IMR-90 (cell line): ENCODE measurements at regions not wholly inside any gene's neighbourhood (a gene's known extent, or its start where the extent isn't known, plus 50 kb on each side); places are given as distances from the start of the nearest gene placed in this dataset.

Source experiments
- ATAC-seq: fragments of 200-7000 bp; cut with Tn5 transposase; 2 replicates; pipeline ENCODE4 v1.9.1; 2020; ENCODE audit warnings: low read depth, mild to moderate bottlenecking, moderate library complexity
- BruUV-seq: library from RNA; stranded (reverse); fragments of 400-500 nt; replicated peaks from 2 replicates; lab custom pipeline; 2021; lab: Mats Ljungman, UMichigan
- CTCF ChIA-PET: fragments of 300-600 bp; formaldehyde crosslinking; extraction: SDS; loops from one replicate; lab custom pipeline; 2021; ENCODE audit warnings: antibody characterized with exemption; lab: Yijun Ruan, JAX
- POLR2A ChIA-PET: fragments of 300-600 bp; sonication (Branson Sonifier 250); formaldehyde crosslinking; loops from one replicate; lab custom pipeline; 2022; ENCODE audit warnings: antibody characterized with exemption; ENCODE audit not compliant: unreplicated experiment; lab: Charles Lee
- DNase-seq: peaks from one replicate; pipeline ENCODE4 v3.0.0; 2013
- H2AFZ ChIP-seq: replicated peaks from 2 replicates; pipeline ENCODE3; 2013; ENCODE audit warnings: low read length, mild to moderate bottlenecking; ENCODE audit not compliant: poor library complexity
- H2AK5ac ChIP-seq: 2 replicates; pipeline ENCODE4 v1.6.1; 2013; ENCODE audit warnings: low read depth, low read length, inconsistent platforms
- H2AK9ac ChIP-seq: replicated peaks from 2 replicates; pipeline ENCODE3; 2013; ENCODE audit warnings: mild to moderate bottlenecking, low read depth, low read length, moderate library complexity; ENCODE audit not compliant: poor library complexity
- H2BK120ac ChIP-seq: 2 replicates; pipeline ENCODE4 v1.6.1; 2013; ENCODE audit warnings: low read depth, low read length, inconsistent platforms
- H2BK15ac ChIP-seq: 3 replicates; pipeline ENCODE4 v1.6.1; 2013; ENCODE audit warnings: low read depth, low read length, inconsistent platforms
- H2BK20ac ChIP-seq: 2 replicates; pipeline ENCODE4 v1.6.1; 2013; ENCODE audit warnings: low read depth, mild to moderate bottlenecking, inconsistent platforms, low read length, moderate library complexity
- H2BK5ac ChIP-seq: 2 replicates; pipeline ENCODE4 v1.6.1; 2013; ENCODE audit warnings: mild to moderate bottlenecking, low read depth, low read length, inconsistent platforms; ENCODE audit not compliant: poor library complexity, severe bottlenecking
- H3K14ac ChIP-seq: replicated peaks from 2 replicates; pipeline ENCODE4 v1.6.1; 2013; ENCODE audit warnings: low read depth, low read length, inconsistent platforms
- H3K18ac ChIP-seq: 2 replicates; pipeline ENCODE4 v1.6.1; 2013; ENCODE audit warnings: low read depth, low read length, control low read depth
- H3K23ac ChIP-seq: 2 replicates; pipeline ENCODE4 v1.6.1; 2013; ENCODE audit warnings: low read depth, low read length, inconsistent platforms
- H3K27ac ChIP-seq: 2 replicates; pipeline ENCODE4 v1.5.1; 2013; ENCODE audit warnings: mild to moderate bottlenecking, control low read depth, low read length; ENCODE audit not compliant: insufficient read depth
- H3K27me3 ChIP-seq: 2 replicates; pipeline ENCODE4 v1.6.1; 2013; ENCODE audit warnings: low read length; ENCODE audit not compliant: control insufficient read depth, insufficient read depth
- H3K36me3 ChIP-seq: 2 replicates; pipeline ENCODE4 v1.6.1; 2013; ENCODE audit warnings: low read length, mixed read lengths; ENCODE audit not compliant: control insufficient read depth, insufficient read depth
- H3K4ac ChIP-seq: 2 replicates; pipeline ENCODE4 v1.6.1; 2013; ENCODE audit warnings: low read depth, low read length, inconsistent platforms
- H3K4me1 ChIP-seq: 2 replicates; pipeline ENCODE4 v1.6.1; 2013; ENCODE audit warnings: low read length, mixed read lengths; ENCODE audit not compliant: control insufficient read depth, insufficient read depth
- H3K4me2 ChIP-seq: 2 replicates; pipeline ENCODE4 v1.6.1; 2013; ENCODE audit warnings: low read depth, mild to moderate bottlenecking, control low read depth, low read length, moderate library complexity
- H3K4me3 ChIP-seq: 2 replicates; pipeline ENCODE4 v1.5.1; 2013; ENCODE audit warnings: low read depth, mild to moderate bottlenecking, control low read depth, low read length, moderate library complexity; ENCODE audit not compliant: insufficient read depth
- H3K56ac ChIP-seq: 2 replicates; pipeline ENCODE4 v1.6.1; 2013; ENCODE audit warnings: low read length, inconsistent platforms; ENCODE audit not compliant: insufficient read depth; ENCODE audit errors: extremely low read depth
- H3K79me1 ChIP-seq, 2 experiments: 2 replicates each; pipeline ENCODE4 v1.6.1; 2013; ENCODE audit warnings: low read length in 2 of 2, inconsistent platforms in 1 of 2, low read depth in 1 of 2
- H3K9ac ChIP-seq: 2 replicates; pipeline ENCODE4 v1.6.1; 2013; ENCODE audit warnings: low read depth, low read length, control low read depth
- H3K9me1 ChIP-seq: 2 replicates; pipeline ENCODE4 v1.6.1; 2013; ENCODE audit warnings: low read length, inconsistent platforms; ENCODE audit not compliant: insufficient read depth
- H3K9me3 ChIP-seq: 2 replicates; pipeline ENCODE4 v1.6.1; 2013; ENCODE audit warnings: low read length; ENCODE audit not compliant: control insufficient read depth, insufficient read depth
- H4K20me1 ChIP-seq: 2 replicates; pipeline ENCODE4 v1.6.1; 2013; ENCODE audit warnings: low read length, inconsistent platforms; ENCODE audit not compliant: insufficient read depth
- H4K5ac ChIP-seq: 2 replicates; pipeline ENCODE4 v1.6.1; 2013; ENCODE audit warnings: mild to moderate bottlenecking, low read depth, low read length, control low read depth
- H4K8ac ChIP-seq, 2 experiments: 2 replicates each; pipeline ENCODE4 v1.6.1; 2013; ENCODE audit warnings: low read depth in 2 of 2, low read length in 2 of 2, control low read depth in 1 of 2, inconsistent platforms in 1 of 2
- H4K91ac ChIP-seq: 2 replicates; pipeline ENCODE4 v1.6.1; 2013; ENCODE audit warnings: low read depth, low read length, inconsistent platforms; ENCODE audit not compliant: insufficient read depth
- BHLHE40 ChIP-seq: fragments of 150-350 bp; IDR thresholded peaks from 2 replicates; pipeline ENCODE4 v1.6.1; 2016; ENCODE audit warnings: mild to moderate bottlenecking, low read depth, low read length
- NFE2L2 ChIP-seq: fragments of 150-350 bp; IDR thresholded peaks from 2 replicates; pipeline ENCODE4 v1.6.1; 2016; ENCODE audit warnings: low read depth, mild to moderate bottlenecking, low read length
- RCOR1 ChIP-seq: IDR thresholded peaks from 2 replicates; pipeline ENCODE4 v1.6.1; 2012; ENCODE audit warnings: mild to moderate bottlenecking, low read length, improper control_type of control experiment; ENCODE audit not compliant: insufficient replicate concordance
- WGBS, 2 experiments: methylation state at CpG; one replicate each; pipeline versions ENCODE4 v1.1.5 to v1.1.7; 2013; ENCODE audit warnings: missing lambda C conversion rate in 2 of 2; ENCODE audit not compliant: insufficient read length in 1 of 2; ENCODE audit errors: extremely low coverage in 2 of 2; 5-methylcytosine and 5-hydroxymethylcytosine counted together
- dilution Hi-C: fragments of 300-500 bp; cut with HindIII; formaldehyde crosslinking; loops from one replicate; pipeline ENCODE4 v1.14.3; 2018; ENCODE audit warnings: low sequenced_read_pairs; ENCODE audit not compliant: unreplicated experiment
- in situ Hi-C: fragments of 300-500 bp; cut with MboI; formaldehyde crosslinking; loops from 3 replicates; pipeline ENCODE4 v1.14.3; 2019; ENCODE audit warnings: low sequenced_read_pairs, inconsistent platforms, mixed read lengths
- intact Hi-C: fragments of 100-400 bp; cut with micrococcal nuclease; formaldehyde crosslinking; loops from 2 replicates; pipeline ENCODE4 v1.10.0; 2022

GRCh38 chr4:33316578-33316977 is 2596.4 kb downstream of the PCDH7 start:
- Histone ChIP-seq H3K23ac (no peak overlapping the region), H3K14ac (no peak overlapping the region), H3K4ac (no peak overlapping the region), H2BK5ac (no peak overlapping the region), H3K36me3 (no peaks in the 10 kb centered on the region), H3K4me3 (no peak overlapping the region), H3K4me1 (no peaks in the 10 kb centered on the region), H4K91ac (no peak overlapping the region), H3K9me3 (peaks cover 13% of the 10 kb centered on the region), H3K9ac (no peak overlapping the region), H3K56ac (no peak overlapping the region), H3K9me1 (no peaks in the 10 kb centered on the region), H3K79me1 (no peaks in the 10 kb centered on the region), H3K27ac (no peak overlapping the region), H4K20me1 (no peaks in the 10 kb centered on the region), H3K27me3 (no peaks in the 10 kb centered on the region), H3K18ac (no peak overlapping the region), H4K8ac (no peak overlapping the region), H3K4me2 (no peak overlapping the region), H2AK5ac (no peak overlapping the region), H2BK120ac (no peak overlapping the region), H4K5ac (no peak overlapping the region), H2AK9ac (no peak overlapping the region), H2BK15ac (no peak overlapping the region), H2BK20ac (no peak overlapping the region), H2AFZ (no peak overlapping the region)
- DNase-seq (no peak), ATAC-seq (no peak)
- dilution Hi-C loops: no loop called here
- in situ Hi-C loops: no loop called here
- no CpG with 5 or more reads among the region's 3 CpGs for WGBS, 2 experiments
- CTCF ChIA-PET: no interaction called here
- POLR2A ChIA-PET: no interaction called here
- TF ChIP-seq BHLHE40 (no peak), NFE2L2 (no peak), RCOR1 (no peak)
- BruUV-seq: no TSS peak
- intact Hi-C loops: no loop called here
